CD8-positive, alpha-beta memory T cell (primary cell): ENCODE measurements at regions not wholly inside any gene's neighbourhood (a gene's known extent, or its start where the extent isn't known, plus 50 kb on each side); places are given as distances from the start of the nearest gene placed in this dataset.

ENCODE experiments used
- CTCF ChIA-PET: fragments of 350-600 bp; sonication (Branson Sonifier 250); formaldehyde crosslinking; loops from one replicate; lab custom pipeline; 2021; ENCODE audit warnings: antibody characterized with exemption; lab: Charles Lee
- POLR2A ChIA-PET: fragments of 350-600 bp; sonication (Branson Sonifier 250); formaldehyde crosslinking; loops from one replicate; lab custom pipeline; 2021; ENCODE audit warnings: antibody characterized with exemption; lab: Charles Lee
- DNase-seq, 5 donors: peaks; one replicate each; pipeline versions ENCODE4 v3.0.0 to v3.0.0-alpha.2; 2020 to 2022; ENCODE audit warnings: mixed read lengths in 1 of 5
- H3K27ac ChIP-seq: one replicate; pipeline ENCODE4 v1.7.0; 2013; ENCODE audit warnings: low read depth, mild to moderate bottlenecking, low read length, moderate library complexity
- H3K27me3 ChIP-seq: 2 replicates; pipeline ENCODE4 v1.7.0; 2013; ENCODE audit warnings: low read length, mild to moderate bottlenecking; ENCODE audit not compliant: insufficient read depth, poor library complexity, severe bottlenecking
- H3K36me3 ChIP-seq: 2 replicates; pipeline ENCODE4 v1.7.0; 2013; ENCODE audit warnings: mild to moderate bottlenecking, low read length, moderate library complexity; ENCODE audit not compliant: insufficient read depth
- H3K4me1 ChIP-seq: 2 replicates; pipeline ENCODE4 v1.7.0; 2013; ENCODE audit warnings: mild to moderate bottlenecking, low read length, moderate library complexity; ENCODE audit not compliant: insufficient read depth
- H3K4me3 ChIP-seq: 2 replicates; pipeline ENCODE4 v1.7.0; 2013; ENCODE audit warnings: mild to moderate bottlenecking, low read length
- H3K9me3 ChIP-seq: 2 replicates; pipeline ENCODE4 v1.7.0; 2013; ENCODE audit warnings: mild to moderate bottlenecking, low read length
- H3K27ac Mint-ChIP-seq, 8 donors: one replicate each; pipeline ENCODE4 v1.8.0; 2020 to 2021; ENCODE audit warnings: mixed read lengths in 8 of 8, mild to moderate bottlenecking in 6 of 8, inconsistent platforms in 3 of 8, moderate library complexity in 3 of 8
- H3K27me3 Mint-ChIP-seq, 2 donors: one replicate each; pipeline ENCODE4 v1.8.0; 2020 to 2021; ENCODE audit warnings: mixed read lengths in 2 of 2, mild to moderate bottlenecking in 1 of 2, moderate library complexity in 1 of 2
- H3K36me3 Mint-ChIP-seq, 3 donors: one replicate each; pipeline ENCODE4 v1.8.0; 2020 to 2021; ENCODE audit warnings: mixed read lengths in 3 of 3, inconsistent platforms in 1 of 3, mild to moderate bottlenecking in 1 of 3
- H3K4me1 Mint-ChIP-seq, 3 donors: one replicate each; pipeline ENCODE4 v1.8.0; 2020 to 2021; ENCODE audit warnings: mixed read lengths in 3 of 3, inconsistent platforms in 1 of 3, mild to moderate bottlenecking in 1 of 3
- H3K4me3 Mint-ChIP-seq, 7 donors: one replicate each; pipeline ENCODE4 v1.8.0; 2020 to 2021; ENCODE audit warnings: mixed read lengths in 7 of 7, mild to moderate bottlenecking in 6 of 7, moderate library complexity in 4 of 7, inconsistent platforms in 2 of 7
- H3K9me3 Mint-ChIP-seq, 5 donors: one replicate each; pipeline ENCODE4 v1.8.0; 2020 to 2022; ENCODE audit warnings: mixed read lengths in 5 of 5, mild to moderate bottlenecking in 3 of 5, moderate library complexity in 2 of 5, inconsistent platforms in 1 of 5

DNA sequence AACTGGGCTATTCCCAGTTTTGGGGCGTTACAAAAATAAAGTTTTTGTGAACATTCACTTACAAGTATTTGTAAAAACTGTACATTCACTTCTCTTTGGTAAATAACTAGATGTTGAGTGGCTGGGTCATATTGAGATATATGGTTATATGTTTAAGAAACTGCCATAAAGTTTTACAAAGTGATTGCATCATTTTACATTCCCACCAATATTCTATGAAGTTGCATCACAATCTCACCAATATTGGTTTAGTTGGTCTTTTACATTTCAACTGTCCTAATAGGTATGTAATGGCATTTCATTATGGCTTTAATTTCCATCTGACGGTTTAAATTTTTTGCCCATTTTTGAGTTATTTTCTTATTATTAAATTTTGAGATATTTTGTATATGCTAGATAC is 251.7 kb upstream of the GNAI1 start:
- H3K4me3 Mint-ChIP-seq, result no peak overlapping the region
- H3K27ac Mint-ChIP-seq, result no peak overlapping the region
- H3K27ac ChIP-seq, result no peak overlapping the region
- H3K4me1 Mint-ChIP-seq, result no peaks in the 10 kb centered on the region
- H3K4me1 ChIP-seq, result no peaks in the 10 kb centered on the region
- DNase-seq, result no peak
- H3K9me3 Mint-ChIP-seq, result peaks cover 0 to 11% (median 7%) of the 10 kb centered on the region in 5 donors
- H3K4me3 ChIP-seq, result no peak overlapping the region
- H3K27me3 Mint-ChIP-seq, result no peaks in the 10 kb centered on the region
- no peaks in the 10 kb centered on the region for H3K36me3 ChIP-seq
- ChIA-PET POLR2A (no interaction called here), CTCF (no interaction called here)
- H3K36me3 Mint-ChIP-seq, result no peaks in the 10 kb centered on the region
- no peaks in the 10 kb centered on the region for H3K27me3 ChIP-seq
- H3K9me3 ChIP-seq, result no peaks in the 10 kb centered on the region

GRCh38 chr7:79880312-79880711 is 254.3 kb upstream of the GNAI1 start:
- no peaks in the 10 kb centered on the region for H3K9me3 ChIP-seq
- no peak overlapping the region for H3K4me3 ChIP-seq
- H3K4me3 Mint-ChIP-seq, result no peak overlapping the region
- no peak for DNase-seq
- H3K4me1 Mint-ChIP-seq, result no peaks in the 10 kb centered on the region
- H3K27ac Mint-ChIP-seq, result no peak overlapping the region
- no peaks in the 10 kb centered on the region for H3K27me3 ChIP-seq
- H3K36me3 Mint-ChIP-seq, result no peaks in the 10 kb centered on the region
- no peak overlapping the region for H3K27ac ChIP-seq
- H3K9me3 Mint-ChIP-seq, result peaks cover 0 to 16% (median 13%) of the 10 kb centered on the region in 5 donors
- no peaks in the 10 kb centered on the region for H3K36me3 ChIP-seq
- H3K27me3 Mint-ChIP-seq, result no peaks in the 10 kb centered on the region
- no peaks in the 10 kb centered on the region for H3K4me1 ChIP-seq
- CTCF ChIA-PET, result no interaction called here
- POLR2A ChIA-PET, result no interaction called here

GRCh38 chr7:79877874-79878465 is 256.7 kb upstream of the GNAI1 start:
- no peaks in the 10 kb centered on the region for H3K9me3 ChIP-seq
- H3K27ac Mint-ChIP-seq, result no peak overlapping the region
- H3K27ac ChIP-seq, result no peak overlapping the region
- ChIA-PET CTCF (no interaction called here), POLR2A (no interaction called here)
- H3K36me3 ChIP-seq, result no peaks in the 10 kb centered on the region
- no peak overlapping the region for H3K4me3 ChIP-seq
- no peaks in the 10 kb centered on the region for H3K4me1 ChIP-seq
- H3K4me1 Mint-ChIP-seq, result no peaks in the 10 kb centered on the region
- H3K27me3 Mint-ChIP-seq, result no peaks in the 10 kb centered on the region
- H3K4me3 Mint-ChIP-seq, result no peak overlapping the region
- H3K27me3 ChIP-seq, result no peaks in the 10 kb centered on the region
- H3K9me3 Mint-ChIP-seq, result peaks cover 4 to 18% (median 13%) of the 10 kb centered on the region in 5 donors
- H3K36me3 Mint-ChIP-seq, result no peaks in the 10 kb centered on the region
- no peak for DNase-seq

- CTCF ChIA-PET, result no interaction called here
- H3K4me1 Mint-ChIP-seq, result no peaks in the 10 kb centered on the region
- no peaks in the 10 kb centered on the region for H3K36me3 Mint-ChIP-seq
- H3K27me3 Mint-ChIP-seq, result no peaks in the 10 kb centered on the region
- no peak overlapping the region for H3K4me3 ChIP-seq
- no peak overlapping the region for H3K27ac ChIP-seq
- no peaks in the 10 kb centered on the region for H3K36me3 ChIP-seq
- no peak overlapping the region for H3K4me3 Mint-ChIP-seq
- POLR2A ChIA-PET, result no interaction called here
- H3K4me1 ChIP-seq, result no peaks in the 10 kb centered on the region
- no peaks in the 10 kb centered on the region for H3K27me3 ChIP-seq
- H3K9me3 Mint-ChIP-seq, result peaks cover 4 to 18% (median 13%) of the 10 kb centered on the region in 5 donors
- no peaks in the 10 kb centered on the region for H3K9me3 ChIP-seq
- DNase-seq, result peak in 1 of 5 donors; percentile 5
- no peak overlapping the region for H3K27ac Mint-ChIP-seq
These were observed 257.8 kb upstream of the GNAI1 start for GRCh38 chr7:79876848-79877252.

GRCh38 chr7:79874797-79875196 is 259.8 kb upstream of the GNAI1 start:
- H3K9me3 ChIP-seq, result no peaks in the 10 kb centered on the region
- no peak overlapping the region for H3K4me3 ChIP-seq
- H3K4me1 ChIP-seq, result no peaks in the 10 kb centered on the region
- H3K27ac ChIP-seq, result no peak overlapping the region
- ChIA-PET CTCF (no interaction called here), POLR2A (no interaction called here)
- H3K4me3 Mint-ChIP-seq, result no peak overlapping the region
- H3K9me3 Mint-ChIP-seq, result peaks cover 7 to 20% (median 12%) of the 10 kb centered on the region in 5 donors
- H3K27me3 Mint-ChIP-seq, result no peaks in the 10 kb centered on the region
- no peak overlapping the region for H3K27ac Mint-ChIP-seq
- H3K36me3 Mint-ChIP-seq, result no peaks in the 10 kb centered on the region
- no peak for DNase-seq
- H3K27me3 ChIP-seq, result no peaks in the 10 kb centered on the region
- no peaks in the 10 kb centered on the region for H3K36me3 ChIP-seq
- no peaks in the 10 kb centered on the region for H3K4me1 Mint-ChIP-seq

GRCh38 chr7:79872176-79872575 is 262.5 kb upstream of the GNAI1 start:
- DNase-seq, result no peak
- Histone ChIP-seq H3K36me3 (no peaks in the 10 kb centered on the region), H3K4me1 (no peaks in the 10 kb centered on the region), H3K27ac (no peak overlapping the region), H3K9me3 (no peaks in the 10 kb centered on the region), H3K27me3 (no peaks in the 10 kb centered on the region), H3K4me3 (no peak overlapping the region)
- POLR2A ChIA-PET, result no interaction called here
- H3K4me1 Mint-ChIP-seq, result no peaks in the 10 kb centered on the region
- H3K27ac Mint-ChIP-seq, result no peak overlapping the region
- peaks cover 4 to 15% (median 11%) of the 10 kb centered on the region in 5 donors for H3K9me3 Mint-ChIP-seq
- CTCF ChIA-PET, result no interaction called here
- H3K4me3 Mint-ChIP-seq, result no peak overlapping the region
- no peaks in the 10 kb centered on the region for H3K27me3 Mint-ChIP-seq
- H3K36me3 Mint-ChIP-seq, result no peaks in the 10 kb centered on the region

- H3K4me1 Mint-ChIP-seq, result no peaks in the 10 kb centered on the region
- Histone ChIP-seq H3K36me3 (no peaks in the 10 kb centered on the region), H3K9me3 (no peaks in the 10 kb centered on the region), H3K27ac (no peak overlapping the region), H3K27me3 (no peaks in the 10 kb centered on the region), H3K4me1 (no peaks in the 10 kb centered on the region), H3K4me3 (no peak overlapping the region)
- H3K36me3 Mint-ChIP-seq, result no peaks in the 10 kb centered on the region
- peaks cover 2 to 23% (median 5%) of the 10 kb centered on the region in 5 donors for H3K9me3 Mint-ChIP-seq
- CTCF ChIA-PET, result no interaction called here
- POLR2A ChIA-PET, result no interaction called here
- no peaks in the 10 kb centered on the region for H3K27me3 Mint-ChIP-seq
- H3K27ac Mint-ChIP-seq, result no peak overlapping the region
- no peak overlapping the region for H3K4me3 Mint-ChIP-seq
- DNase-seq, result no peak
These were observed 266.6 kb upstream of the GNAI1 start for GRCh38 chr7:79868010-79868409.

GRCh38 chr7:79862447-79863210 is 272.0 kb upstream of the GNAI1 start:
- no peaks in the 10 kb centered on the region for H3K9me3 ChIP-seq

More at GRCh38 chr7:79862447-79863210, 272.0 kb upstream of the GNAI1 start:
- H3K36me3 Mint-ChIP-seq, result no peaks in the 10 kb centered on the region
- Histone ChIP-seq H3K27me3 (no peaks in the 10 kb centered on the region), H3K36me3 (no peaks in the 10 kb centered on the region), H3K4me3 (no peak overlapping the region), H3K27ac (no peak overlapping the region), H3K4me1 (no peaks in the 10 kb centered on the region)
- H3K9me3 Mint-ChIP-seq, result peaks cover 4 to 33% (median 16%) of the 10 kb centered on the region in 5 donors
- H3K4me1 Mint-ChIP-seq, result no peaks in the 10 kb centered on the region
- H3K27ac Mint-ChIP-seq, result no peak overlapping the region
- ChIA-PET POLR2A (no interaction called here), CTCF (no interaction called here)
- H3K4me3 Mint-ChIP-seq, result no peak overlapping the region
- DNase-seq, result no peak
- H3K27me3 Mint-ChIP-seq, result peaks cover 0 to 1% of the 10 kb centered on the region in 2 donors
